B cell (primary cell): ENCODE measurements at regions not wholly inside any gene's neighbourhood (a gene's known extent, or its start where the extent isn't known, plus 50 kb on each side); places are given as distances from the start of the nearest gene placed in this dataset.

ENCODE experiments used
- CTCF ChIP-seq: fragments of 200-600 bp; IDR thresholded peaks from one replicate; pipeline ENCODE4 v1.8.0; 2022; ENCODE audit warnings: antibody characterized with exemption, mild to moderate bottlenecking
- EZH2 ChIP-seq: IDR thresholded peaks from 2 replicates; pipeline ENCODE4 v1.6.1; 2012; ENCODE audit warnings: borderline replicate concordance, low read depth, mild to moderate bottlenecking, moderate library complexity, low read length; ENCODE audit not compliant: insufficient read depth, poor library complexity, severe bottlenecking

GRCh38 chr12:61348871-61349270 is 911.3 kb upstream of the USP15 start:
- TF ChIP-seq CTCF (no peak), EZH2 (no peak)
